ENCODE measurements at regions not wholly inside any gene's neighbourhood (a gene's known extent, or its start where the extent isn't known, plus 50 kb on each side); places are given as distances from the start of the nearest gene placed in this dataset.

DNA sequence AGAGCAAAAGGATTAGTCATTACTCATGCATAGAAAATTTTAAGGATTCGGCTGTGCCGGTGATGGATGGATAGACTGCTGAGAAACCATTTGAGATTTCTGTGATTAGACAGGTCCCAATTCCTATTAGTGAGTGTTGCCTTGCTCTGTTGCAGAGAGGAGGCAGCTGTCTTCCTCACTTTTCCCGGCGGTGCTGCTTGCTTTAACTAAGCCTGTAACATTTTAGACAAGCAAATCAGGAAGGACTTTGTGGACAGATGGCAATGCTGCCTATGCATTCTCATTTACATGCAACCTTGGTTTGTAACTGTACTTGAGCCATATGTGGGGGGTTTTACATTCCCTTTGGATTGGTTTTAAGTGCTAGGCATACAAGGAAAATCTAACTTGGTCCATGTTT lies 1176.3 kb downstream of the CDH18 start (continued):
- TF ChIP-seq, protein P1, sequence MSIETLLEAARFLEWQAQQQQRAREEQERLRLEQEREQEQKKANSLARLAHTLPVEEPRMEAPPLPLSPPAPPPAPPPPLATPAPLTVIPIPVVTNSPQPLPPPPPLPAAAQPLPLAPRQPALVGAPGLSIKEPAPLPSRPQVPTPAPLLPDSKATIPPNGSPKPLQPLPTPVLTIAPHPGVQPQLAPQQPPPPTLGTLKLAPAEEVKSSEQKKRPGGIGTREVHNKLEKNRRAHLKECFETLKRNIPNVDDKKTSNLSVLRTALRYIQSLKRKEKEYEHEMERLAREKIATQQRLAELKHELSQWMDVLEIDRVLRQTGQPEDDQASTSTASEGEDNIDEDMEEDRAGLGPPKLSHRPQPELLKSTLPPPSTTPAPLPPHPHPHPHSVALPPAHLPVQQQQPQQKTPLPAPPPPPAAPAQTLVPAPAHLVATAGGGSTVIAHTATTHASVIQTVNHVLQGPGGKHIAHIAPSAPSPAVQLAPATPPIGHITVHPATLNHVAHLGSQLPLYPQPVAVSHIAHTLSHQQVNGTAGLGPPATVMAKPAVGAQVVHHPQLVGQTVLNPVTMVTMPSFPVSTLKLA (IDR thresholded peaks at IDR 0.05) = no peak
- TF ChIP-seq ZNF724P (CRISPR knock-in tag; IDR thresholded peaks at IDR 0.05; ENCODE audit: borderline replicate concordance) = no peak
- no peak for TF ChIP-seq ADNP (CRISPR knock-in tag; IDR thresholded peaks at IDR 0.05)
- TF ChIP-seq ZNF546 (CRISPR knock-in tag; conservative IDR thresholded peaks at IDR 0.05) = no peak
- TF ChIP-seq, protein P2, sequence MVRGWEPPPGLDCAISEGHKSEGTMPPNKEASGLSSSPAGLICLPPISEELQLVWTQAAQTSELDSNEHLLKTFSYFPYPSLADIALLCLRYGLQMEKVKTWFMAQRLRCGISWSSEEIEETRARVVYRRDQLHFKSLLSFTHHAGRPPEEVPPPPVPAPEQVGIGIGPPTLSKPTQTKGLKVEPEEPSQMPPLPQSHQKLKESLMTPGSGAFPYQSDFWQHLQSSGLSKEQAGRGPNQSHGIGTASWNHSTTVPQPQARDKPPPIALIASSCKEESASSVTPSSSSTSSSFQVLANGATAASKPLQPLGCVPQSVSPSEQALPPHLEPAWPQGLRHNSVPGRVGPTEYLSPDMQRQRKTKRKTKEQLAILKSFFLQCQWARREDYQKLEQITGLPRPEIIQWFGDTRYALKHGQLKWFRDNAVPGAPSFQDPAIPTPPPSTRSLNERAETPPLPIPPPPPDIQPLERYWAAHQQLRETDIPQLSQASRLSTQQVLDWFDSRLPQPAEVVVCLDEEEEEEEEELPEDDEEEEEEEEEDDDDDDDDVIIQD (CRISPR knock-in tag; IDR thresholded peaks at IDR 0.05; ENCODE audit: low read depth) = no peak

DNA sequence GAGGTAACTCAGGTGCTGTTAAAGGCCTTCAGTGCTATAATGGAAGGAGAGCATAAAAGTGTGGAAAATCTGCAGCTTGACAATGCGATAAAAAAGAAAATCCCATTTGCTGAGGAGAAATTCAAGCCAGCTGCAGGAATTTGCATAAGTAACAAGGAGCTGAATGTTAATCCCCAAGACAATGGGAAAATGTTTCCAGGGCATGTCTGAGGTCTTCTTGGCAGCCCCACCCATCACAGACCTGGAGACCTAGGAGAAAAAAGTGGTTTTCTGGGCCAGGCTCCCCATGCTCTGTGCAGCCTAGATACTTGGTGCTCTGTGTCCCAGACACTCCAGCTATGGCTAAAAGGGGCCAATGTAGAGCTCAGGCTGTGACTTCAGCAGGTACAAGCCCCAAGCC lies 1159.6 kb downstream of the CDH18 start:
- no peaks in the 10 kb centered on the region for H4K20me1 ChIP-seq (ENCODE audit: insufficient read depth, low read length)
- in situ Hi-C loops (cut with HindIII; ENCODE audit: extremely low pct_ligation_motif_present, low pct_unique_long_range_greater_than_20kb) (no loop called here), intact Hi-C loops (cut with micrococcal nuclease; ENCODE audit: unreplicated experiment) (no loop called here)
- no TSS peak for BruUV-seq (replicated peaks)
- TF ChIP-seq SETDB1 (CRISPR knock-in tag; IDR thresholded peaks at IDR 0.05; ENCODE audit: borderline replicate concordance) (no peak), PITX1 (CRISPR knock-in tag; IDR thresholded peaks at IDR 0.05) (no peak), SIN3A (IDR thresholded peaks at IDR 0.05; ENCODE audit: borderline replicate concordance, low read depth, low read length) (no peak), AKAP8 (CRISPR knock-in tag; IDR thresholded peaks at IDR 0.05) (no peak)
- H3K27me3 ChIP-seq (ENCODE audit: control insufficient read depth in 1 of 2, insufficient read depth in 2 of 2, low read length in 2 of 2) = no peaks in the 10 kb centered on the region
- H3K27ac ChIP-seq (ENCODE audit: extremely low read length, insufficient read depth, low read length) = no peak overlapping the region
- no peak overlapping the region for H3K4me2 ChIP-seq (ENCODE audit: low read depth, low read length)
- H3K4me1 ChIP-seq (ENCODE audit: insufficient read depth, low read length) = no peaks in the 10 kb centered on the region
- H3K4me3 ChIP-seq (replicated peaks in 1 of 3; ENCODE audit: insufficient read depth in 1 of 3, low read depth in 2 of 3, low read length in 3 of 3) = no peak overlapping the region
- no peak overlapping the region for H3K9ac ChIP-seq (ENCODE audit: insufficient read depth, low read depth, low read length)
- H3K79me2 ChIP-seq (ENCODE audit: insufficient read depth, low read length) = no peaks in the 10 kb centered on the region
- peaks cover 29% of the 10 kb centered on the region for H3K9me3 ChIP-seq (ENCODE audit: low read length)
- 95% methylated on average over 1 of the region's 1 CpG for WGBS (ENCODE audit: low lambda C conversion rate)
- ATAC-seq (no peak), FAIRE-seq (no peak), DNase-seq (ENCODE audit: low spot score) (no peak)
- POLR2A ChIA-PET = no interaction called here
- H2AFZ ChIP-seq (ENCODE audit: low read length) = no peak overlapping the region
- H3K36me3 ChIP-seq (replicated peaks in 1 of 2; ENCODE audit: control insufficient read depth in 1 of 2, insufficient read depth in 2 of 2, low read length in 2 of 2) = no peaks in the 10 kb centered on the region
- CTCF ChIA-PET (ENCODE audit: low intra/inter-chr PET ratio, low total read pairs) = no interaction called here

Data from HepG2 (cell line).